Sciatic nerve (tissue), 2 donors: ENCODE measurements at regions not wholly inside any gene's neighbourhood (a gene's known extent, or its start where the extent isn't known, plus 50 kb on each side); places are given as distances from the start of the nearest gene placed in this dataset.
"Not testable (repeated sequence)": the region's sequence is repeated elsewhere in the genome, so short reads cannot be mapped to it uniquely, and the experiment has no call there.

Experiments
- ATAC-seq: fragments of 200-7000 bp; cut with Tn5 transposase; one replicate; pipeline ENCODE4 v1.9.1; 2020; ENCODE audit warnings: mild to moderate bottlenecking, moderate library complexity
- DNase-seq: peaks from one replicate; pipeline ENCODE4 v3.0.0-alpha.2; 2020; ENCODE audit warnings: low spot score
- intact Hi-C: fragments of 100-400 bp; cut with DNase I; formaldehyde crosslinking; loops from one replicate; pipeline ENCODE4 v1.14.2; 2022
- donor health status: DM: no; HTN: no; CAD: no.
- donor health status: DM: no; HTN: no; CAD: no.

GRCh38 chr15:24078310-24079029 lies 391.4 kb upstream of the NDN start:
- ATAC-seq (no peak), DNase-seq (no peak)
- intact Hi-C loops, result no loop called here

DNA sequence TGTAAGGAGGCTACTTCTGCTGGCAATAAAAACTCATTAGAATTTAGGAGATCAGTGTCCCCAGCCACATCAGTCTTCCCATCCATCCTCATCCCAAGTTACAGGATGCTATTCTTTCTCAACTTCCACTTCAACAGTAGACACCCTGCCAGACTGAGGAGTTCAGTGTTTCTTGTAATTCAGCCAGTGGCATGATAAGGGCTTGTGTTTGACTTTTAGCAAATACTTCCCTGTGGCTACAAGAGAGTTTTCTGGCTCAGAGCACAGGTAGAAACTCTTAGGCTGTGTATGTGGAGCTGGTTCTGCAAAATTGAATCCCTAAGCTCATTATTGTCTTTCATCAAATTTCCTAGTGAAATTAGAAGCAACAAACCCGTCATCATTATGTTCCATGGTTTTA lies 401.8 kb upstream of the NDN start:
- DNase-seq, intact Hi-C loops, ATAC-seq: not testable (repeated sequence)

DNA sequence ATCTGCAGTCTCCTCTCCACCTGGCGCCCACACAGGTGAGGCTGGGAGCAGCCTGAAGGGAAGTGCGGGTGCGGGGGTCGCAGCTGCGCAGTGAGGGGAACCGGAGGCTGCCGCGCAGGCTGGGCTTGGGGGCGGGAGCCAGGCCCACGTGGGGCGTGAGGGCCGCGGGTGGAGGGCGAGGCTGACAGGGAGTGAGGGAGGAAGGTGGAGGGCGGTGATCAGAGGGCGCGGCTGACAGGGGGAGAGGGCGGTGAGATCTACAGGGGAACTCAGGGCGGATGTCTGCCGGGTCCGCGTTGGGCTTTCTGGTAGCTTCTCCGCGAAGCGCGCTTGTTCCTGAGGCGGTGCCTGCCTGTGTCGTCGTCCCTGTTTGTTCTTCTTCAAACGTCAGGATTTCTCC lies 414.4 kb upstream of the NDN start:
- ATAC-seq, intact Hi-C loops, DNase-seq: not testable (repeated sequence)

GRCh38 chr15:24107524-24107923 lies 420.4 kb upstream of the NDN start:
- intact Hi-C loops, ATAC-seq, DNase-seq: not testable (repeated sequence)

DNA sequence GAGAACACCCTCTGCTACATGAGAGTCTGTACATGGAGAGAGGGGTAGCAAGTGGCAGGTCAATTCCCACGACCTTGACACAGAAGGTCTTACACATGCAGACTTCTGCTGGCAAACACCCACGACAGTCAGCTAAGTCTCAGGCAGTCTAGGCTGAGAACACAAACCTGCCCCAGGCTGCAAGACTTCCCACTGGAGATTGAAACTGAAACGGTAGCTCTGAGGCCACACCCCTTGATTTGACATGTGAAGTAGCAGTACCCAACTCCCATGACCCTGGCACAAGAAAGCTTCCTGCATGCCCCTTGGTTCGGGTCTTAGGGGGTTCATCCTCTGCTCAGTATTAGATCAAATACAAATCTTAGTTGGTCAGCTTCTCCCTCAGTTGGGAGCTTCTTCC lies 420.8 kb upstream of the NDN start:
- intact Hi-C loops, DNase-seq, ATAC-seq: not testable (repeated sequence)

DNA sequence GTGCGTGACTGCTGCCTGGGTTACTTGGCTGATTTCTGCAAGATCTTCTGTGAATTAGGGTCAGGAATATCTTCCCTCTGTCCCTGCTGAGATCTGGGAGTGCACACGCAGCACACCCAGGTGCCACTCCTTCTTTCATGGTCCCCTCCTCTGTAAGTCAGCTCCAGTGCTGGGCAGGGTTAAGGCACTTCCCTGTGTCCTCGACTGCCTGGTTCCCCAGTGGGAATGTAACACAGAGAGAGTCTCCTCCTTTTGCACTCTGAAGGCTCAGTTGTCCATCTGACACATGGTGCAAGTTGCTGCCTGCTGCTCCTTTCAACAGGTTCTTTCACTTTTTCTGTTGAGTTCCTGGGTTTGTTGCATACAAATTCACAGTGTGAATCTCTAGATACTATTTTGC lies 421.2 kb upstream of the NDN start:
- intact Hi-C loops, DNase-seq, ATAC-seq: not testable (repeated sequence)

DNA sequence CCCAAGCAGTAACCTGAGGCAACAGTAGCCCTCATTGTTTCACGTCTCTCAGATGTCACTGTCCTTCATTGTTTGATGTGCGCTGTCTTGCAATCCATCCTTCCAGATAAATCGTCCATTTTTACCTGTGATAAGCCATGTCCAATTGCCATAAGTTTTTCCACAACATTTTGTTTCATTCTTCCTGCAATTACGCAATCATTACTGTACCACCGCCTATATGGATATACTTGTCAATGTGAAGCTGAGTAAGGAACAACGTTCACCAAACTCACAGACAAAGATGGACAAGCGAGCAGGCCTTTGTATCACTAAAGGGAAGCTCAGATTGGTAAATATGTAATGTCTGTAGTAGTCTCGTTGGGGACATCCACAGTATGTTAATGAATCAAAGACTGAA lies 452.5 kb upstream of the NDN start:
- intact Hi-C loops, ATAC-seq, DNase-seq: not testable (repeated sequence)

DNA sequence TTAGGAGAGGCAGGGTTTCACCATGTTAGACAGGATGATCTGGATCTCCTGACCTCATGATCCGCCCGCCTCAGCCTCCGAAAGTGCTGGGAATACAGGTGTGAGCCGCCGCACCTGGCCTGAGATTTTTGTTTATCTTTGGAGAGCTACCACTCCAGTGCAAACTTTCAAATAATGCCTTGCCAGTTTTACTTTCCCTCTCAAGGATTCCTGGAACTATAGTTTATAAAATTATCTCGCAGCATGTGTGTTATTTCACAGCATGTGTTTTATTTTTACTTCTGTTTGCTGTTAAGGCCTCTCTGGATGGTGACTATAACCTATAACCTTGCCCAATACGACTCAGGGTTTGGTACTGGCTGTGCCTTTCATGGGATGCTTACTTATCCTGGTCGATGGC lies 458.0 kb upstream of the NDN start:
- DNase-seq, ATAC-seq, intact Hi-C loops: not testable (repeated sequence)

- DNase-seq (no peak), ATAC-seq (no peak)
- intact Hi-C loops, result no loop called here
Observed at GRCh38 chr15:24146251-24146650, 459.1 kb upstream of the NDN start.

DNA sequence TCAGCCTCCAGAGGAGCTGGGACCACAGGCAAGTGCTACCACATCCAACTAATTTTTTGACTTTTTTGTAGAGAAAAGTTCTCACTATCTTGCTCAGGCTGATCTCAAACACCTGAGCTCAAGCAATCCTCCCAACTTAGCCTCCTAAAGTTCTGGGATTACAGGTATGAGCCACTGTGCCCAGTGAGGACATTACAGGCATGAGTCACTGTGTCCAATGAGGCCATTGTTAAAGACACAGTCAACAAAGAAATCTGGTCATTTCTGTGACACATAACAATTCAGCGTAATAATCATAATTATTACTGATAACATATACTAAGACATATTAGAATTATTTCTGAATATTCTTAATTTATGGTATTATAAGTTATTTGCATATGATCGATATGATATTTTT lies 463.4 kb upstream of the NDN start:
- ATAC-seq (no peak), DNase-seq (no peak)
- intact Hi-C loops, result no loop called here

GRCh38 chr15:24158306-24158705 lies 471.2 kb upstream of the NDN start:
- DNase-seq, ATAC-seq, intact Hi-C loops: not testable (repeated sequence)

DNA sequence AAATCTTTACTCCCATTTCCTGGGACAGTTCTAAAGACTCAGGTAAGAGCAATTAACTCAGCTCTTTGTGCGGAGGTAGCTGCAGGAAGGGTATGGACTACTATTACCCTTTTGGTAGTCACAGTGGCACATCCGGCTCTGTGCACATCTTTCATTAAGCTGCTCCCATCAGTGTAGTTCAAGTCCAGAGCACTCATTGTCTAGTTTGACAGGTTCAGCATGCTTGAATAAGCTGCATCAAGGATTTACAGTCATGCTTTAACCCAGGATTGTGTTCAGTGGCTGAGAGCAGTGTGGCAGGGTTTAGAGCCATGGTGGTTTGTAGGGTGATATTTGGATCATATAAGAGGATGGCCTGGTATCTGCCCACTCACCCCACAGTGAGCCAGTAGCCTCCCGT lies 478.4 kb upstream of the NDN start:
- ATAC-seq, DNase-seq, intact Hi-C loops: not testable (repeated sequence)

GRCh38 chr15:24202297-24202696 lies 473.3 kb upstream of the NPAP1 start:
- intact Hi-C loops, ATAC-seq, DNase-seq: not testable (repeated sequence)

DNA sequence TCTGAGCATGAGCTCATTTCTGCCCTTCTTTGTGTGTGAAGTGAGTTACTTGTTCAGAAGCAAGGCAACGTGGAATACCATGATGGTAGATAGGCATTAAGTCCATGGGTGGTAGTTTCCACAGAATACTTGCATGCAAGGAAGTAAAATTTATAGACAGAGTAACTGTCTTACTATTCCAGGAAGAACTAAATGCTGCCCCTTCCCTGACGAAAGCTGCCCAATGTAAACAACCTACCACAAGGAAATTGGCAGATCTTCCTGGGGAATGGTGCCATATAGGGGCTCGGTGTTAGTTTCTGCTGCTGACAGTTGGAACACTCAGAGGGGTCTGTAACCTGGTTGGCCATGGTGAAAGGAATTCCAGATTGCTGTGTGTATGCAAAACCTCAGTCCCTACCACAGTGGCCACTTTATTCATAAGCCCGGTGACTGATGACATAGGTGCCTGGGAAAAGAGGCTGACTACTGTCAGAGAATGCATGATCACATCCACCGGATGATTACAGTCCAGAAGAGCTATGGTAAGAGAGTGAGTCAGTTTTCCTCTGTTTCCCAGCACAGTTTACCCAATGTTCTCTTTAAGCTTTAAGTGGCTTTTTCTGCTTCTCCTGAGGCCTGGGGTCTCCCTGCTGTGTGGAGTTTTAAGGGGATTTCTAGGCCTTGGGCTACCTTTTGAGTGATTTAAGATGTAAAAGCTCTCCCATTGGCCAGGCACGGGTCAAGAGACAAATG lies 463.7 kb upstream of the NPAP1 start:
- ATAC-seq, intact Hi-C loops, DNase-seq: not testable (repeated sequence)

GRCh38 chr15:24223739-24224138 lies 451.8 kb upstream of the NPAP1 start:
- intact Hi-C loops, result no loop called here
- DNase-seq (no peak), ATAC-seq (no peak)

GRCh38 chr15:24224161-24224560 lies 451.4 kb upstream of the NPAP1 start:
- intact Hi-C loops, result no loop called here
- ATAC-seq, result no peak

GRCh38 chr15:24228922-24229321 lies 446.7 kb upstream of the NPAP1 start:
- DNase-seq, ATAC-seq, intact Hi-C loops: not testable (repeated sequence)

More at GRCh38 chr15:24224161-24224560, 451.4 kb upstream of the NPAP1 start:
- no peak for DNase-seq

DNA sequence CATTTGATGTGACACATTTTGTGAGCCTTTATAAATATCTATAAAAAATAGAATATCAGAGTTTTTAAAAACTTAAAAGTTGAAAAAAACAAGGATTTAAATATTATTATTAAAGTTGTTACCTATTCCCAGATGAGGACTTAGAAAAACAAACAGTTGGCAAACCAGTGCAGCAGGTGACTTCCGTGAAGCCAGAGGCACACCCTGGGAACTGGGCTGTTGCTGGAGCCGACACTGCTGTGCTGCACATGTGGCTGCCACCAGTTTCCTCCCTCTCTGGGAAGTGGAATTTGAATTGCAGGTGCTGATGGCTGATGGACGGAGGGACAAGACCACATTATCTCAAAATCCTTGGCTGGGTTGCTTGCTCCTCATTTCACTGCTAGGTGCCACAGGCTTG lies 442.4 kb upstream of the NPAP1 start:
- DNase-seq, intact Hi-C loops, ATAC-seq: not testable (repeated sequence)

DNA sequence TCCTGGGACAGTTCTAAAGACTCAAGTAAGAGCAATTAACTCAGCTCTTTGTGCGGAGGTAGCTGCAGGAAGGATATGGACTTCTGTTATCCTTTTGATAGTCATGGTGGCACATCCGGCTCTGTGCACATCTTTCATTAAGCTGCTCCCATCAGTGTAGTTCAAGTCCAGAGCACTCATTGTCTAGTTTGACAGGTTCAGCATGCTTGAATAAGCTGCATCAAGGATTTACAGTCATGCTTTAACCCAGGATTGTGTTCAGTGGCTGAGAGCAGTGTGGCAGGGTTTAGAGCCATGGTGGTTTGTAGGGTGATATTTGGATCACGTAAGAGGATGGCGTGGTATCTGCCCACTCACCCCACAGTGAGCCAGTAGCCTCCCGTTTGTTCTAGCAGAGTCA lies 435.0 kb upstream of the NPAP1 start:
- intact Hi-C loops, ATAC-seq, DNase-seq: not testable (repeated sequence)

- intact Hi-C loops, ATAC-seq, DNase-seq: not testable (repeated sequence)
Observed at GRCh38 chr15:24259106-24259505, 416.5 kb upstream of the NPAP1 start.
